H1 (cell line): ENCODE measurements at regions not wholly inside any gene's neighbourhood (a gene's known extent, or its start where the extent isn't known, plus 50 kb on each side); places are given as distances from the start of the nearest gene placed in this dataset.
A peak's percentile ranks its signal among the peaks of the same experiment; 100 is the strongest.

ENCODE experiments used
- CTCF ChIA-PET: fragments of 300-600 bp; sonication (Branson Sonifier 250); formaldehyde crosslinking; loops from one replicate; lab custom pipeline; 2021; ENCODE audit not compliant: partially characterized antibody; lab: Charles Lee
- POLR2A ChIA-PET: fragments of 300-600 bp; sonication (Branson Sonifier 250); formaldehyde crosslinking; loops from one replicate; lab custom pipeline; 2021; ENCODE audit warnings: inconsistent platforms; ENCODE audit not compliant: partially characterized antibody; lab: Charles Lee
- DNase-seq, 2 experiments: peaks; one replicate each; pipeline versions ENCODE4 v3.0.0 to v3.0.0-alpha.2; 2010 to 2022; ENCODE audit warnings: low spot score in 2 of 2, low read depth in 1 of 2, mixed read lengths in 1 of 2
- FAIRE-seq: peaks from 2 replicates; lab custom pipeline; 2011; peaks lifted over from hg19 to GRCh38; lab: Jason Lieb, UNC
- H2AFZ ChIP-seq: 2 replicates; pipeline ENCODE4 v1.8.1; 2012; ENCODE audit warnings: low read length, inconsistent platforms
- H2AK5ac ChIP-seq: 2 replicates; pipeline ENCODE4 v1.6.1; 2013; ENCODE audit warnings: low read depth, low read length
- H2BK120ac ChIP-seq: replicated peaks from 2 replicates; pipeline ENCODE3; 2013; ENCODE audit warnings: low read depth, low read length, inconsistent platforms
- H2BK12ac ChIP-seq: 2 replicates; pipeline ENCODE4 v1.6.1; 2013; ENCODE audit warnings: low read depth, low read length
- H2BK15ac ChIP-seq: 2 replicates; pipeline ENCODE4 v1.6.1; 2013; ENCODE audit warnings: low read length
- H2BK20ac ChIP-seq: 2 replicates; pipeline ENCODE4 v1.6.1; 2013; ENCODE audit warnings: low read length
- H2BK5ac ChIP-seq: 2 replicates; pipeline ENCODE4 v1.6.1; 2013; ENCODE audit warnings: low read depth, low read length
- H3K14ac ChIP-seq: 2 replicates; pipeline ENCODE4 v1.6.1; 2013; ENCODE audit warnings: inconsistent platforms; ENCODE audit not compliant: insufficient read length
- H3K18ac ChIP-seq: 2 replicates; pipeline ENCODE4 v1.6.1; 2013; ENCODE audit warnings: low read length; ENCODE audit errors: extremely low read depth
- H3K23ac ChIP-seq: 2 replicates; pipeline ENCODE4 v1.6.1; 2013; ENCODE audit warnings: inconsistent platforms; ENCODE audit not compliant: insufficient read length
- H3K23me2 ChIP-seq: 2 replicates; pipeline ENCODE4 v1.6.1; 2013; ENCODE audit warnings: low read depth, low read length
- H3K27ac ChIP-seq: 2 replicates; pipeline ENCODE4 v1.6.1; 2011; ENCODE audit warnings: low read depth, low read length, inconsistent platforms
- H3K27me3 ChIP-seq, 4 experiments: replicated peaks in 1 of 4; 1 replicate in 1 of 4; 2 replicates in 3 of 4; pipeline versions ENCODE4 v1.6.1 to v1.8.1; 2011 to 2013; ENCODE audit warnings: low read length in 3 of 4, mild to moderate bottlenecking in 3 of 4, inconsistent platforms in 2 of 4, mixed read lengths in 2 of 4, moderate library complexity in 1 of 4; ENCODE audit not compliant: control insufficient read depth in 3 of 4, insufficient read depth in 3 of 4; ENCODE audit errors: extremely low read depth in 1 of 4
- H3K36me3 ChIP-seq, 4 experiments: 2 replicates each; pipeline versions ENCODE4 v1.6.1 to v1.8.1; 2011 to 2013; ENCODE audit warnings: mild to moderate bottlenecking in 4 of 4, low read length in 3 of 4, moderate library complexity in 2 of 4, control low read depth in 1 of 4, inconsistent platforms in 1 of 4; ENCODE audit not compliant: insufficient read depth in 4 of 4, control insufficient read depth in 2 of 4
- H3K4ac ChIP-seq: replicated peaks from 2 replicates; pipeline ENCODE3; 2013; ENCODE audit warnings: low read length, low read depth, mixed read lengths, inconsistent platforms; ENCODE audit not compliant: insufficient read length
- H3K4me1 ChIP-seq, 4 experiments: replicated peaks in 1 of 4; 1 replicate in 1 of 4; 2 replicates in 3 of 4; pipeline versions ENCODE4 v1.6.1 to v1.8.1; 2011 to 2013; ENCODE audit warnings: low read length in 3 of 4, inconsistent platforms in 2 of 4, mixed read lengths in 1 of 4; ENCODE audit not compliant: insufficient read depth in 4 of 4, control insufficient read depth in 3 of 4
- H3K4me2 ChIP-seq, 2 experiments: 2 replicates each; pipeline versions ENCODE4 v1.6.1 to v1.8.1; 2011 to 2013; ENCODE audit warnings: low read depth in 2 of 2, low read length in 2 of 2, control low read depth in 1 of 2, inconsistent platforms in 1 of 2, mild to moderate bottlenecking in 1 of 2; ENCODE audit not compliant: insufficient read depth in 1 of 2
- H3K4me3 ChIP-seq, 4 experiments: fragments of 200-600, 300-600 bp in 1 of 4; sonication (generic), shearing (Covaris generic), sonication (Bioruptor Twin) in 1 of 4; 2 replicates each; pipeline versions ENCODE4 v1.5.1 to v1.8.1; 2011 to 2016; ENCODE audit warnings: low read length in 4 of 4, low read depth in 3 of 4, control low read depth in 2 of 4, inconsistent platforms in 2 of 4, mild to moderate bottlenecking in 2 of 4, mixed read lengths in 1 of 4, moderate library complexity in 1 of 4; ENCODE audit not compliant: insufficient read depth in 2 of 4; ENCODE audit errors: extremely low read depth in 1 of 4
- H3K56ac ChIP-seq: replicated peaks from 2 replicates; pipeline ENCODE3; 2013; ENCODE audit warnings: low read depth, mild to moderate bottlenecking, mixed read lengths, low read length, inconsistent platforms; ENCODE audit not compliant: insufficient read length
- H3K79me1 ChIP-seq: 2 replicates; pipeline ENCODE4 v1.6.1; 2013; ENCODE audit warnings: low read depth, low read length, control low read depth
- H3K79me2 ChIP-seq, 2 experiments: 2 replicates each; pipeline versions ENCODE4 v1.6.1 to v1.8.1; 2012 to 2013; ENCODE audit warnings: low read length in 2 of 2, mild to moderate bottlenecking in 2 of 2, inconsistent platforms in 1 of 2; ENCODE audit not compliant: insufficient read depth in 2 of 2, control insufficient read depth in 1 of 2
- H3K9ac ChIP-seq, 4 experiments: replicated peaks in 1 of 4; 1 replicate in 1 of 4; 2 replicates in 3 of 4; pipeline versions ENCODE4 v1.6.1 to v1.8.1; 2011 to 2013; ENCODE audit warnings: low read depth in 3 of 4, low read length in 3 of 4, control low read depth in 2 of 4, mild to moderate bottlenecking in 2 of 4, moderate library complexity in 2 of 4, inconsistent platforms in 1 of 4; ENCODE audit errors: extremely low read depth in 1 of 4
- H3K9me3 ChIP-seq, 2 experiments: 2 replicates each; pipeline versions ENCODE4 v1.6.1 to v1.8.1; 2012 to 2013; ENCODE audit warnings: mild to moderate bottlenecking in 2 of 2, moderate library complexity in 2 of 2, control low read depth in 1 of 2, inconsistent platforms in 1 of 2, low read depth in 1 of 2, low read length in 1 of 2, mixed read lengths in 1 of 2; ENCODE audit not compliant: insufficient read depth in 2 of 2
- H4K20me1 ChIP-seq, 2 experiments: replicated peaks in 1 of 2; 2 replicates each; pipeline versions ENCODE3 to v1.8.1; 2011 to 2013; ENCODE audit warnings: inconsistent platforms in 2 of 2, low read length in 2 of 2, mild to moderate bottlenecking in 1 of 2; ENCODE audit not compliant: insufficient read depth in 2 of 2, control insufficient read depth in 1 of 2
- H4K5ac ChIP-seq: 2 replicates; pipeline ENCODE4 v1.6.1; 2013; ENCODE audit warnings: low read length, low read depth, mixed read lengths, inconsistent platforms; ENCODE audit not compliant: insufficient read length
- H4K8ac ChIP-seq: 2 replicates; pipeline ENCODE4 v1.8.0; 2013; ENCODE audit warnings: mild to moderate bottlenecking, moderate library complexity, low read length, inconsistent platforms; ENCODE audit not compliant: insufficient read depth; ENCODE audit errors: extremely low read depth
- H4K91ac ChIP-seq: replicated peaks from 2 replicates; pipeline ENCODE3; 2013; ENCODE audit warnings: low read length, mixed read lengths, inconsistent platforms; ENCODE audit not compliant: insufficient read length
- WGBS, 2 experiments: shearing (Covaris generic) in 1 of 2; methylation state at CpG; one replicate each; pipeline versions ENCODE4 v1.1.6 to v1.1.7; 2013 to 2015; ENCODE audit warnings: low lambda C conversion rate in 2 of 2, mixed read lengths in 2 of 2, inconsistent platforms in 1 of 2, low coverage in 1 of 2, missing lambda C conversion rate in 1 of 2; ENCODE audit not compliant: insufficient replicate concordance in 2 of 2, insufficient coverage in 1 of 2, insufficient read length in 1 of 2; ENCODE audit errors: extremely low coverage in 1 of 2, missing lambda C conversion rate in 1 of 2; 5-methylcytosine and 5-hydroxymethylcytosine counted together

DNA sequence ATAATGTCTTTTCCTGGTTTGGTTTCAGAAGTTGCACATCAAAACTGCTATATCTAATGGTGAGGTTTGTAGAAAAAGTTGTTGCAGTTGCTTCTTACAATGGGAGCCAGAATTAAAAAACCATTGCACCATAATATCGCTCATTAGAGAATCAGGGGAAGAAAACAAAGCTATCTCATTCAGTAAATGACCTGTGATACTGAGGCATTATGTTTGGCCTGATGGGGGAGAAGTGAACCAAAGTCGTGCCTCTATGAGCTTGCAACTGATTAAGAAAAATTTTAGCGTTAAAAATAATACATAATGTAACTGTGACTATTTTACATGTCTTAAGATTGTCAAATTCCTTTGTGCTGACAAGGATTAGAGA is 60.2 kb upstream of the ARHGEF26 start:
- H4K91ac ChIP-seq, result no peak overlapping the region
- no peak overlapping the region for H2AFZ ChIP-seq
- DNase-seq (no peak), FAIRE-seq (no peak)
- H3K9me3 ChIP-seq, result no peaks in the 10 kb centered on the region
- H4K5ac ChIP-seq, result no peak overlapping the region
- H3K18ac ChIP-seq, result no peak overlapping the region
- H3K14ac ChIP-seq, result no peak overlapping the region
- ChIA-PET POLR2A (no interaction called here), CTCF (interaction anchor here (0.9 to 1.4 kb wide), 4 partner anchors 10 to 191 kb away, joined by 3 to 6 read pairs (median 4); no protein-coding TSS in a partner anchor)
- WGBS, 2 experiments, result 52% methylated on average over 3 of the region's 3 CpGs; no CpG with 5 or more reads in 1 of the 2 experiments
- H3K79me2 ChIP-seq, result no peaks in the 10 kb centered on the region
- H3K4ac ChIP-seq, result no peak overlapping the region
- H2BK5ac ChIP-seq, result no peak overlapping the region
- H2BK120ac ChIP-seq, result no peak overlapping the region
- H3K27me3 ChIP-seq, result no peaks in the 10 kb centered on the region
- peaks cover 2 to 14% (median 7%) of the 10 kb centered on the region in 4 experiments for H3K4me1 ChIP-seq
- peak overlapping the region; percentile 17; the same call in 1 of the 2 replicates for H3K27ac ChIP-seq
- no peak overlapping the region for H2BK15ac ChIP-seq
- no peaks in the 10 kb centered on the region for H3K79me1 ChIP-seq
- no peaks in the 10 kb centered on the region for H3K36me3 ChIP-seq
- no peak overlapping the region; a peak in 1 of 8 replicates for H3K4me3 ChIP-seq
- H2BK12ac ChIP-seq, result no peak overlapping the region
- H3K56ac ChIP-seq, result no peak overlapping the region
- no peaks in the 10 kb centered on the region for H4K20me1 ChIP-seq
- no peak overlapping the region for H2AK5ac ChIP-seq
- no peak overlapping the region for H4K8ac ChIP-seq
- H3K23ac ChIP-seq, result no peak overlapping the region
- H3K23me2 ChIP-seq, result no peaks in the 10 kb centered on the region; the same call in 1 of the 2 replicates
- H3K4me2 ChIP-seq, result no peak overlapping the region
- H3K9ac ChIP-seq, result no peak overlapping the region
- no peak overlapping the region for H2BK20ac ChIP-seq
